T1000 (cell line): ENCODE measurements at regions not wholly inside any gene's neighbourhood (a gene's known extent, or its start where the extent isn't known, plus 50 kb on each side); places are given as distances from the start of the nearest gene placed in this dataset.

Experiments
- DNase-seq: peaks from one replicate; lab custom pipeline; 2025; ENCODE audit warnings: mixed read lengths; lab: John Stamatoyannopoulos, UW

GRCh38 chr1:68293122-68293521 is 60.8 kb upstream of the WLS start:
- no peak for DNase-seq

GRCh38 chr1:68291688-68292384 is 59.5 kb upstream of the WLS start:
- DNase-seq = no peak

GRCh38 chr1:68287241-68287640 is 54.9 kb upstream of the WLS start:
- no peak for DNase-seq

- no peak for DNase-seq
Observed at GRCh38 chr1:68285046-68285445, 52.7 kb upstream of the WLS start.

GRCh38 chr1:68281946-68282615 is 49.8 kb upstream of the WLS start:
- DNase-seq = no peak
